Forelimb muscle (tissue), 1 donor: ENCODE measurements at regions not wholly inside any gene's neighbourhood (a gene's known extent, or its start where the extent isn't known, plus 50 kb on each side); places are given as distances from the start of the nearest gene placed in this dataset.
"Not testable (repeated sequence)": the region's sequence is repeated elsewhere in the genome, so short reads cannot be mapped to it uniquely, and the experiment has no call there.

Experiments used
- DNase-seq: peaks from one replicate; pipeline ENCODE4 v3.0.0-alpha.2; 2013; ENCODE audit warnings: low read depth

- no peak for DNase-seq
These were observed 186.8 kb upstream of the ADRA1D start for GRCh38 chr20:4435671-4436455.

GRCh38 chr20:4435225-4435624 is 186.1 kb upstream of the ADRA1D start:
- DNase-seq: no peak

- DNase-seq: no peak
These were observed 185.6 kb upstream of the ADRA1D start for GRCh38 chr20:4434681-4435080.

- DNase-seq: no peak
These were observed 182.4 kb upstream of the ADRA1D start for GRCh38 chr20:4431446-4431845.

- not testable (repeated sequence) for DNase-seq
These were observed 181.7 kb upstream of the ADRA1D start for GRCh38 chr20:4430826-4431225.

GRCh38 chr20:4427940-4428586 is 179.0 kb upstream of the ADRA1D start:
- no peak for DNase-seq

DNA sequence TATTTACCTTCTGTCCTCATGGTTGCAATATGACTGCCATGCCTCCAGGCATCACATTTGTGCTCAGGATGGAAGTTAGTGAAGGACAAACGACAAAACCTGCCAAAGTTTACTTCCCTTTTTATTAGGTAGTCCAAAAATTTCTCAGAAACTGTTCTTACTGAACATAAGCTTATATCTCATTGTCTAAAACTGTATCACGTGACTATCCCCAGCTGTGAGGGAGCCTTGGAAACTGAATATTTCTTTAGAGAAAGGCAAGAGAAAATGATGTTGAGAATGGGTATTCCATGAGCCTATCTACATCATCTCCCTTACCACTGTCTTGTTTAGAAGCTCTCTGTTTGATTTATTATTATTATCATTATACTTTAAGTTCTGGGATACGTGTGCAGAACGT is 169.1 kb upstream of the ADRA1D start:
- no peak for DNase-seq

DNA sequence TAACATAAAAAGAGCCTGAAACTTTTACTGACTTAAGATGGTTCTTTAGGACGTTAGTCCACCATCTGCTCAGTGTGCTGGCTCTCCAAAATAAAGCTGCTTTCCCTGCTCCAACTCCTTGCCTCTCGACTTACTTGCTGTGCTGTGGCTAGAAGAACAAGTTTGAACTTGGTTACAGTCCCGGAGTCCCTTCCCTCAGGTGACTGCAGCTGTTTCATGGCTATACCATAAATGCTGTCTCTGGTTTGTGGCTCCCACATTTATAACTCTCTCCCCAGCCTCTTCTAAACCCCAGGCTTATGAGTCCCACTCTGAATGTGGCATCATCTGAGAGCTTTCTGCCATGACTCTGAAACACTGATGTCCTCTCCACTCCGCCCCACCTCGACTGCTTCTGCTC is 166.2 kb upstream of the ADRA1D start:
- DNase-seq: no peak

- DNase-seq: no peak
These were observed 164.4 kb upstream of the ADRA1D start for GRCh38 chr20:4413314-4414049.

DNA sequence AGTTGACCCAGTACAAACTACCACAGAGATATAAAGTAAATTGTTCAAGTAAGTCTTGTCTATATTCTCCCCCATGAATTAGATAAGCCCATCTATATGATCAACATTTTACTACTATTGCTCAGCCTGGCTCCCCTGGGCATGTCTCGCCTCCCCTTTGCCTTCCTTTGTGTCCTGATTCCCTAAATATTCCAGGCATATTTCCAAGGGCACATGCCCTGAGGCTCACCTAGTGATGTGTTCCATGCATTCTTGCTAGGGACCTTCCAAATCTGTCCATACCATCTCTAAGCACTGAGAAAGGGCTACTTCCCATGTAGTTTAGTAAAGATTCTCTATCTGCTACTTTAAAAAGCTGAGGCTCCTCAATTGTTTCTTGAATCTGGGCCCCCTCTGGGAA is 163.1 kb upstream of the ADRA1D start:
- DNase-seq: no peak

- no peak for DNase-seq
These were observed 162.7 kb upstream of the ADRA1D start for GRCh38 chr20:4411744-4412143.

GRCh38 chr20:4406627-4407026 is 157.5 kb upstream of the ADRA1D start:
- DNase-seq: no peak

DNA sequence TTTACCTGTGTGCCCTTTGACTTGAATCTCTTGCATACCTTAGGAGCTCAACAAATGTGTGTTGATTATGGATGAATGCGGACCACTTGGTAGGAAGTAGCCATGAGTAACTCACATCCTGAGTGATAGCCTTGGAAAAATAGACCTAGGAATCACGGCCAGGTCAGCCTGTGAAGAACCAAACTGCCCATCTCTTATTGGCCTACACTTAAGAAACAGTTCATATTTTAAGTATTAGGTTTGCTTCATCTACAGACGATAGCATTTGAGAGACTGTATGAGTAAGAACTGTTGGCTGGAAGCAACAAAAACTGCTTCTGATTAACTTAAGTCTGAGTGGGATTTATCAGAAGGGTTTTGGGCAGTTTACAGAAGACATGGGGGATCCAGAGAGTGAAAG is 152.5 kb upstream of the ADRA1D start:
- DNase-seq: no peak

GRCh38 chr20:4384961-4385360 is 135.9 kb upstream of the ADRA1D start:
- no peak for DNase-seq

- no peak for DNase-seq
These were observed 134.9 kb upstream of the ADRA1D start for GRCh38 chr20:4383961-4384360.

DNA sequence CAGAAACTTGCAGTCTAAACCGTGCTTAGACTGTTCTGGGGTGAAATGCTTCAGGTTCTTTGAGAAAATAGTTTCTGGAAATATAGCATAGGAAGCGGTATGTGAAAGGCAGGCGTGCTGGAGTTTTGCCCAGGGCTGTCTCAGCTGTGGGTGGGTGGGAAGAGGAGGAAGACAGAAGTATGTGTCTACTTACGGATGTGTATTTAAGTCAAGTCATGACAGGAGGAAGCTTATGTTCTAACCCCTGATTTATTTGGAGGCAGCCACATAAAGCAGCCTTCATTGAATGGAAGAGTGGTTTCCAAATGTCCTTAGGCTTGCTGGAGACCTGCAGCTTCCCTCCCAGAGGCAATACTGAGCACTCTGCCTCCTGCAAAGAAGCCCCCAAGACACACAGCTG is 126.8 kb upstream of the ADRA1D start:
- DNase-seq: peak; percentile 1

GRCh38 chr20:4373454-4373853 is 124.4 kb upstream of the ADRA1D start:
- no peak for DNase-seq

GRCh38 chr20:4371623-4372251 is 122.7 kb upstream of the ADRA1D start:
- no peak for DNase-seq

DNA sequence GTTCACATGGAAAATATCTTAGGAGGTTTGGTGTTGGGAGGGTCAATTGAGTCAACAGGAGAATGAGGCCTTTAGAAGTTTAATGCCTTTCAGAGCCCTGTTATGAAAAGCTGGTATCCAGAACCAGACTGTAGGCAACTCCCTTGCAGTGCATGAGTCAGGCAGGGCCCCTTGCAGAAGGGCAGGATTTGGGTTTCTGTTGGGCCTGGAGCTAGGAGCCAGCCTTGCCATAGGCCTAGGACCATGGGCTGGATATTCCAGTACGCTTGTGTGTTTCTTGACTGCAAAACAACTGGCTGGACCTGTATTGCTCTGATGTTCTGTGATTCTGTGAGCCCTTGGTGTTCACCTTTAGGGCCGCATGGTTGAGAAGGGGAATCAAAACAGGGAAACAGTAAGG is 121.8 kb upstream of the ADRA1D start:
- DNase-seq: no peak

DNA sequence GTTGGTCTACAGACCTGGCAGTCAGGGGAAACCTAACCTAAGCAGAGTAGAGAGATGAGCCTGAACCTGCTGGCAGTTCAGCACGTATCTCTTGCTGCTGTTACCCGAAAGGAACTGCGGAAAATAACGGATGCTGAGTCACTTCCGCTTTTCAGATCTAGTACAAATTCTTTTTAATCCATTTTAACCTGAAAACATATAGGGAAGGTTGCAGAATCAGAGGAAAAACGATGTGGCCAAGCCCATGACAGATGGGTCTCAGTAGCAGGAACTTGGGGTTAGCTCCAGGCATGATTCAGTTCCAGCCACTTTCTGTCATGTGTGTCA is 120.7 kb upstream of the ADRA1D start:
- DNase-seq: no peak

DNA sequence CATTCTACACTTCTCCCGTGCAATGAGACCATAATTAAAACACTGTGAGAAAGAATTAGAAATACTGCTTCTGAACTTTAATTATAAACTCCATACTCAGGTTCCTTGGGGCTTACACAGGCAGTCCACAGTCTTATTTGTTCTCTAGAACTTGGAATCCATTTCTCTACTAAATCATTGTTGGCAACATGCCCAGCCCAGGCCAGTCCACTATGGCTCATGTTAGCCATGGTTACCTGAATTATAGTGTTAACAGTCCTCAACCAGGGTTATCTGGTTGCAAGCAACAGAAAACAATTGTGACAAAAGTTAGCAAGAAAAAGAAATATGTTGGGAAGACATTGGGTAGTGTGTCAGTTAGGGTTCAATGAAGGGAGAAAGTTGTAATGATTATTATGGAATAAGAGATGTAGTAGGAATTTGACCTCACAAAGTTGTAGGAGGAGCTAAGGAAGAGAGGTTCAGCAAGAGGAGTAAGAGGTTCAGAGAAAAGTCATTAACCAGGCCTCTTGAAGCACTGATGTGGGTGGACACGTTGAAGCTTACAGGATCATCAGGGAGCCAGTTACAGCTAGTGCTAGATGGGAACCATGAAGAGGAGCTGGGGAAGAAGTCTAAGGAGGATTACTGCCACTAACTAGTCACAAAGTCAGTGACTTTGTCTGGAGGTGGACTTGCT is 120.2 kb upstream of the ADRA1D start:
- no peak for DNase-seq

GRCh38 chr20:4366076-4366475 is 117.0 kb upstream of the ADRA1D start:
- DNase-seq: no peak
